MM.1S (cell line): ENCODE measurements at regions not wholly inside any gene's neighbourhood (a gene's known extent, or its start where the extent isn't known, plus 50 kb on each side); places are given as distances from the start of the nearest gene placed in this dataset.

ENCODE experiments used
- DNase-seq: peaks from one replicate; pipeline ENCODE4 v3.0.0-alpha.2; 2015
- H2AFZ ChIP-seq: fragments of 300-600 bp; sonication (generic); 2 replicates; pipeline ENCODE4 v1.6.0; 2016; ENCODE audit warnings: antibody characterized with exemption, low read length
- H3F3A ChIP-seq: fragments of 300-600 bp; sonication (generic); 2 replicates; pipeline ENCODE4 v1.6.1; 2016; ENCODE audit warnings: mild to moderate bottlenecking, antibody characterized with exemption, low read length, moderate library complexity, mixed read lengths; ENCODE audit not compliant: insufficient read depth
- H3K27ac ChIP-seq: fragments of 300-600 bp; sonication (generic); 2 replicates; pipeline ENCODE4 v1.5.1; 2016; ENCODE audit warnings: mild to moderate bottlenecking, low read length
- H3K27me3 ChIP-seq: fragments of 300-600 bp; sonication (generic); replicated peaks from 2 replicates; pipeline ENCODE4 v1.6.0; 2016; ENCODE audit warnings: low read length; ENCODE audit not compliant: insufficient read depth
- H3K36me3 ChIP-seq: fragments of 300-600 bp; sonication (generic); replicated peaks from 2 replicates; pipeline ENCODE4 v1.6.1; 2016; ENCODE audit warnings: mild to moderate bottlenecking, low read length, mixed read lengths; ENCODE audit not compliant: insufficient read depth
- H3K4me1 ChIP-seq: fragments of 300-600 bp; sonication (generic); 2 replicates; pipeline ENCODE4 v1.6.1; 2016; ENCODE audit warnings: low read length, mixed read lengths
- H3K4me2 ChIP-seq: fragments of 300-600 bp; sonication (generic); 2 replicates; pipeline ENCODE4 v1.6.0; 2016; ENCODE audit warnings: low read depth, low read length
- H3K4me3 ChIP-seq: fragments of 300-600 bp; sonication (generic); 2 replicates; pipeline ENCODE4 v1.5.1; 2016; ENCODE audit warnings: low read length, mixed read lengths
- H3K79me2 ChIP-seq: fragments of 300-600 bp; sonication (generic); 2 replicates; pipeline ENCODE4 v1.6.1; 2016; ENCODE audit warnings: mixed run types, low read length, mixed read lengths
- H3K9ac ChIP-seq: fragments of 300-600 bp; sonication (generic); 2 replicates; pipeline ENCODE4 v1.6.1; 2016; ENCODE audit warnings: low read length, mixed read lengths
- H3K9me2 ChIP-seq: fragments of 300-600 bp; sonication (generic); replicated peaks from 2 replicates; pipeline ENCODE4 v1.6.1; 2016; ENCODE audit warnings: mild to moderate bottlenecking, low read length, mixed read lengths; ENCODE audit not compliant: insufficient read depth
- H3K9me3 ChIP-seq: fragments of 300-600 bp; sonication (generic); replicated peaks from 2 replicates; pipeline ENCODE4 v1.6.1; 2016; ENCODE audit warnings: mild to moderate bottlenecking, low read length, mixed read lengths; ENCODE audit not compliant: insufficient read depth
- H4K20me1 ChIP-seq: fragments of 300-600 bp; sonication (generic); 2 replicates; pipeline ENCODE4 v1.6.1; 2016; ENCODE audit warnings: mild to moderate bottlenecking, low read length, moderate library complexity, mixed read lengths; ENCODE audit not compliant: insufficient read depth
- EZH2 ChIP-seq: fragments of 300-600 bp; sonication (generic); optimal IDR thresholded peaks from 2 replicates; pipeline ENCODE3; 2017; ENCODE audit warnings: low read depth, mild to moderate bottlenecking, antibody characterized with exemption, low read length, mixed read lengths
- EZH2phosphoT487 ChIP-seq: fragments of 300-600 bp; sonication (generic); IDR thresholded peaks from 2 replicates; pipeline ENCODE4 v1.6.1; 2018; ENCODE audit warnings: antibody characterized with exemption, low read length
- TF ChIP-seq, protein P1 (sequence below): fragments of 300-600 bp; sonication (generic); IDR thresholded peaks from 2 replicates; pipeline ENCODE4 v1.5.1; 2016; ENCODE audit warnings: antibody characterized with exemption, low read length, mixed read lengths

- Histone ChIP-seq H3K9me2 (no peaks in the 10 kb centered on the region), H3K4me3 (no peak overlapping the region), H3K79me2 (no peaks in the 10 kb centered on the region), H3K27ac (no peak overlapping the region), H4K20me1 (no peaks in the 10 kb centered on the region), H3K9ac (no peak overlapping the region), H3K9me3 (no peaks in the 10 kb centered on the region), H2AFZ (no peak overlapping the region), H3K4me1 (no peaks in the 10 kb centered on the region), H3K4me2 (no peak overlapping the region), H3K27me3 (no peaks in the 10 kb centered on the region), H3K36me3 (no peaks in the 10 kb centered on the region), H3F3A (no peaks in the 10 kb centered on the region)
- TF ChIP-seq EZH2phosphoT487: no peak
- TF ChIP-seq, protein P1, sequence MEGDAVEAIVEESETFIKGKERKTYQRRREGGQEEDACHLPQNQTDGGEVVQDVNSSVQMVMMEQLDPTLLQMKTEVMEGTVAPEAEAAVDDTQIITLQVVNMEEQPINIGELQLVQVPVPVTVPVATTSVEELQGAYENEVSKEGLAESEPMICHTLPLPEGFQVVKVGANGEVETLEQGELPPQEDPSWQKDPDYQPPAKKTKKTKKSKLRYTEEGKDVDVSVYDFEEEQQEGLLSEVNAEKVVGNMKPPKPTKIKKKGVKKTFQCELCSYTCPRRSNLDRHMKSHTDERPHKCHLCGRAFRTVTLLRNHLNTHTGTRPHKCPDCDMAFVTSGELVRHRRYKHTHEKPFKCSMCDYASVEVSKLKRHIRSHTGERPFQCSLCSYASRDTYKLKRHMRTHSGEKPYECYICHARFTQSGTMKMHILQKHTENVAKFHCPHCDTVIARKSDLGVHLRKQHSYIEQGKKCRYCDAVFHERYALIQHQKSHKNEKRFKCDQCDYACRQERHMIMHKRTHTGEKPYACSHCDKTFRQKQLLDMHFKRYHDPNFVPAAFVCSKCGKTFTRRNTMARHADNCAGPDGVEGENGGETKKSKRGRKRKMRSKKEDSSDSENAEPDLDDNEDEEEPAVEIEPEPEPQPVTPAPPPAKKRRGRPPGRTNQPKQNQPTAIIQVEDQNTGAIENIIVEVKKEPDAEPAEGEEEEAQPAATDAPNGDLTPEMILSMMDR: no peak
- no peak for TF ChIP-seq EZH2
- DNase-seq: no peak
Measured at GRCh38 chr5:2958976-2959375, 207.5 kb upstream of the IRX2 start.

GRCh38 chr5:2948875-2949274 is 197.4 kb upstream of the IRX2 start:
- no peak overlapping the region for H3K4me2 ChIP-seq
- H3K9me2 ChIP-seq: no peaks in the 10 kb centered on the region
- no peaks in the 10 kb centered on the region for H4K20me1 ChIP-seq
- H3K27me3 ChIP-seq: no peaks in the 10 kb centered on the region
- H2AFZ ChIP-seq: no peak overlapping the region
- no peak overlapping the region for H3K27ac ChIP-seq
- H3K9ac ChIP-seq: no peak overlapping the region
- no peaks in the 10 kb centered on the region for H3K9me3 ChIP-seq
- H3K4me1 ChIP-seq: no peaks in the 10 kb centered on the region
- TF ChIP-seq, protein P1: no peak
- no peak for TF ChIP-seq EZH2
- TF ChIP-seq EZH2phosphoT487: no peak
- no peak for DNase-seq
- no peaks in the 10 kb centered on the region for H3K36me3 ChIP-seq
- H3F3A ChIP-seq: no peaks in the 10 kb centered on the region
- H3K4me3 ChIP-seq: no peak overlapping the region
- H3K79me2 ChIP-seq: no peaks in the 10 kb centered on the region

GRCh38 chr5:2946315-2946714 is 194.8 kb upstream of the IRX2 start:
- H3K4me1 ChIP-seq: no peaks in the 10 kb centered on the region
- no peaks in the 10 kb centered on the region for H3K36me3 ChIP-seq
- no peaks in the 10 kb centered on the region for H3K27me3 ChIP-seq
- H3K9me2 ChIP-seq: no peaks in the 10 kb centered on the region
- H3K79me2 ChIP-seq: no peaks in the 10 kb centered on the region
- no peak overlapping the region for H3K9ac ChIP-seq
- H3F3A ChIP-seq: no peaks in the 10 kb centered on the region
- no peak overlapping the region for H3K27ac ChIP-seq
- no peak for TF ChIP-seq EZH2
- TF ChIP-seq EZH2phosphoT487: no peak
- TF ChIP-seq, protein P1: no peak
- no peak overlapping the region for H3K4me3 ChIP-seq
- H2AFZ ChIP-seq: no peak overlapping the region
- DNase-seq: peak; percentile 10
- H3K4me2 ChIP-seq: no peak overlapping the region
- H4K20me1 ChIP-seq: no peaks in the 10 kb centered on the region
- no peaks in the 10 kb centered on the region for H3K9me3 ChIP-seq

- Histone ChIP-seq H2AFZ (no peak overlapping the region), H3K4me1 (no peaks in the 10 kb centered on the region), H3K4me3 (no peak overlapping the region), H3K79me2 (no peaks in the 10 kb centered on the region), H3K4me2 (no peak overlapping the region), H3K27ac (no peak overlapping the region), H4K20me1 (no peaks in the 10 kb centered on the region), H3K9me3 (no peaks in the 10 kb centered on the region), H3K27me3 (no peaks in the 10 kb centered on the region), H3K9me2 (no peaks in the 10 kb centered on the region), H3K9ac (no peak overlapping the region), H3K36me3 (no peaks in the 10 kb centered on the region), H3F3A (no peaks in the 10 kb centered on the region)
- TF ChIP-seq EZH2phosphoT487: no peak
- TF ChIP-seq EZH2: no peak
- TF ChIP-seq, protein P1: no peak
- DNase-seq: no peak
Measured at GRCh38 chr5:2936413-2936812, 184.9 kb upstream of the IRX2 start.
